Astrocyte (in vitro differentiated cells and primary cell): ENCODE measurements at regions not wholly inside any gene's neighbourhood (a gene's known extent, or its start where the extent isn't known, plus 50 kb on each side); places are given as distances from the start of the nearest gene placed in this dataset.

Source experiments
- DNase-seq: peaks from one replicate; pipeline ENCODE4 v3.0.0-alpha.2; 2010; ENCODE audit warnings: low read depth
- FAIRE-seq: peaks from 2 replicates; lab custom pipeline; 2011; peaks lifted over from hg19 to GRCh38; lab: Jason Lieb, UNC
- H2AFZ ChIP-seq: 2 replicates; pipeline ENCODE4 v1.6.0; 2012; ENCODE audit warnings: low read depth, low read length, inconsistent platforms
- H3K27ac ChIP-seq: 2 replicates; pipeline ENCODE4 v1.5.1; 2011; ENCODE audit warnings: low read depth, low read length, inconsistent platforms
- H3K27me3 ChIP-seq: 2 replicates; pipeline ENCODE4 v1.6.0; 2011; ENCODE audit warnings: low read length, inconsistent platforms; ENCODE audit not compliant: insufficient read depth
- H3K36me3 ChIP-seq: 2 replicates; pipeline ENCODE4 v1.5.1; 2011; ENCODE audit warnings: low read length, inconsistent platforms; ENCODE audit not compliant: insufficient read depth
- H3K4me1 ChIP-seq: 2 replicates; pipeline ENCODE4 v1.5.1; 2011; ENCODE audit warnings: low read length, inconsistent platforms; ENCODE audit not compliant: insufficient read depth
- H3K4me2 ChIP-seq: 2 replicates; pipeline ENCODE4 v1.6.0; 2012; ENCODE audit warnings: low read length, inconsistent platforms
- H3K4me3 ChIP-seq: 2 replicates; pipeline ENCODE4 v1.5.1; 2011; ENCODE audit warnings: low read depth, mild to moderate bottlenecking, low read length, inconsistent platforms; ENCODE audit not compliant: insufficient read depth
- H3K79me2 ChIP-seq: 2 replicates; pipeline ENCODE4 v1.6.0; 2012; ENCODE audit warnings: mild to moderate bottlenecking, low read length, inconsistent platforms; ENCODE audit not compliant: insufficient read depth
- H3K9ac ChIP-seq: 2 replicates; pipeline ENCODE4 v1.6.0; 2012; ENCODE audit warnings: mild to moderate bottlenecking, low read length, inconsistent platforms
- H3K9me3 ChIP-seq: 2 replicates; pipeline ENCODE4 v1.5.1; 2012; ENCODE audit warnings: low read depth, mild to moderate bottlenecking, low read length, inconsistent platforms; ENCODE audit not compliant: insufficient read depth
- H4K20me1 ChIP-seq: 2 replicates; pipeline ENCODE4 v1.6.0; 2012; ENCODE audit warnings: low read length, inconsistent platforms; ENCODE audit not compliant: insufficient read depth
- H3K27ac Mint-ChIP-seq: one replicate; pipeline ENCODE4 v1.8.0; 2021; ENCODE audit warnings: mild to moderate bottlenecking, mixed read lengths; ENCODE audit not compliant: unreplicated experiment
- H3K27me3 Mint-ChIP-seq: one replicate; pipeline ENCODE4 v1.8.0; 2021; ENCODE audit warnings: low read depth, mixed read lengths; ENCODE audit not compliant: unreplicated experiment
- H3K36me3 Mint-ChIP-seq: one replicate; pipeline ENCODE4 v1.8.0; 2021; ENCODE audit warnings: low read depth, mixed read lengths; ENCODE audit not compliant: unreplicated experiment
- H3K4me1 Mint-ChIP-seq: one replicate; pipeline ENCODE4 v1.8.0; 2021; ENCODE audit warnings: low read depth, mixed read lengths; ENCODE audit not compliant: unreplicated experiment
- H3K4me3 Mint-ChIP-seq: one replicate; pipeline ENCODE4 v1.8.0; 2021; ENCODE audit warnings: mild to moderate bottlenecking, moderate library complexity, mixed read lengths; ENCODE audit not compliant: unreplicated experiment
- H3K9me3 Mint-ChIP-seq: one replicate; pipeline ENCODE4 v1.8.0; 2021; ENCODE audit warnings: mild to moderate bottlenecking, mixed read lengths; ENCODE audit not compliant: unreplicated experiment
- EZH2 ChIP-seq: IDR thresholded peaks from 2 replicates; pipeline ENCODE4 v1.6.1; 2012; ENCODE audit warnings: mild to moderate bottlenecking, low read length, inconsistent platforms; ENCODE audit not compliant: insufficient read depth
- TF ChIP-seq, protein P1 (sequence below): IDR thresholded peaks from 2 replicates; pipeline ENCODE4 v1.5.1; 2011; ENCODE audit warnings: low read depth, mild to moderate bottlenecking, inconsistent platforms, low read length, moderate library complexity; ENCODE audit not compliant: insufficient read depth

- H3K27ac ChIP-seq, result no peak overlapping the region
- no peak overlapping the region for H3K9ac ChIP-seq
- DNase-seq, result no peak
- no peak overlapping the region for H3K4me3 ChIP-seq
- H3K4me3 Mint-ChIP-seq, result no peak overlapping the region
- H3K36me3 Mint-ChIP-seq, result no peaks in the 10 kb centered on the region
- peaks cover 2% of the 10 kb centered on the region for H3K4me1 Mint-ChIP-seq
- no peaks in the 10 kb centered on the region for H3K79me2 ChIP-seq
- H3K36me3 ChIP-seq, result no peaks in the 10 kb centered on the region
- H3K27me3 Mint-ChIP-seq, result peaks cover 8% of the 10 kb centered on the region
- H3K4me2 ChIP-seq, result no peak overlapping the region
- no peaks in the 10 kb centered on the region for H3K9me3 ChIP-seq
- H4K20me1 ChIP-seq, result no peaks in the 10 kb centered on the region
- H3K9me3 Mint-ChIP-seq, result peaks cover 7% of the 10 kb centered on the region
- FAIRE-seq, result no peak
- TF ChIP-seq, protein P1, sequence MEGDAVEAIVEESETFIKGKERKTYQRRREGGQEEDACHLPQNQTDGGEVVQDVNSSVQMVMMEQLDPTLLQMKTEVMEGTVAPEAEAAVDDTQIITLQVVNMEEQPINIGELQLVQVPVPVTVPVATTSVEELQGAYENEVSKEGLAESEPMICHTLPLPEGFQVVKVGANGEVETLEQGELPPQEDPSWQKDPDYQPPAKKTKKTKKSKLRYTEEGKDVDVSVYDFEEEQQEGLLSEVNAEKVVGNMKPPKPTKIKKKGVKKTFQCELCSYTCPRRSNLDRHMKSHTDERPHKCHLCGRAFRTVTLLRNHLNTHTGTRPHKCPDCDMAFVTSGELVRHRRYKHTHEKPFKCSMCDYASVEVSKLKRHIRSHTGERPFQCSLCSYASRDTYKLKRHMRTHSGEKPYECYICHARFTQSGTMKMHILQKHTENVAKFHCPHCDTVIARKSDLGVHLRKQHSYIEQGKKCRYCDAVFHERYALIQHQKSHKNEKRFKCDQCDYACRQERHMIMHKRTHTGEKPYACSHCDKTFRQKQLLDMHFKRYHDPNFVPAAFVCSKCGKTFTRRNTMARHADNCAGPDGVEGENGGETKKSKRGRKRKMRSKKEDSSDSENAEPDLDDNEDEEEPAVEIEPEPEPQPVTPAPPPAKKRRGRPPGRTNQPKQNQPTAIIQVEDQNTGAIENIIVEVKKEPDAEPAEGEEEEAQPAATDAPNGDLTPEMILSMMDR, result no peak
- TF ChIP-seq EZH2, result no peak
- H3K27ac Mint-ChIP-seq, result no peak overlapping the region
- H2AFZ ChIP-seq, result no peak overlapping the region
- H3K4me1 ChIP-seq, result no peaks in the 10 kb centered on the region
- no peaks in the 10 kb centered on the region for H3K27me3 ChIP-seq
Observed at GRCh38 chr6:1027795-1028569, 283.9 kb upstream of the FOXQ1 start.

GRCh38 chr6:1027109-1027794 lies 284.6 kb upstream of the FOXQ1 start:
- Histone ChIP-seq H3K4me3 (no peak overlapping the region), H3K4me2 (no peak overlapping the region), H2AFZ (no peak overlapping the region), H3K27me3 (no peaks in the 10 kb centered on the region), H4K20me1 (no peaks in the 10 kb centered on the region), H3K9me3 (no peaks in the 10 kb centered on the region), H3K36me3 (no peaks in the 10 kb centered on the region), H3K27ac (no peak overlapping the region), H3K9ac (no peak overlapping the region), H3K79me2 (no peaks in the 10 kb centered on the region), H3K4me1 (no peaks in the 10 kb centered on the region)
- H3K9me3 Mint-ChIP-seq, result peaks cover 7% of the 10 kb centered on the region
- DNase-seq, result no peak
- peaks cover 8% of the 10 kb centered on the region for H3K27me3 Mint-ChIP-seq
- H3K36me3 Mint-ChIP-seq, result no peaks in the 10 kb centered on the region
- TF ChIP-seq, protein P1, result no peak
- no peak for TF ChIP-seq EZH2
- H3K4me3 Mint-ChIP-seq, result no peak overlapping the region
- no peak overlapping the region for H3K27ac Mint-ChIP-seq
- no peak for FAIRE-seq
- H3K4me1 Mint-ChIP-seq, result peaks cover 2% of the 10 kb centered on the region
